ENCODE measurements at regions not wholly inside any gene's neighbourhood (a gene's known extent, or its start where the extent isn't known, plus 50 kb on each side); places are given as distances from the start of the nearest gene placed in this dataset.
A peak's percentile ranks its signal among the peaks of the same experiment; 100 is the strongest.

DNA sequence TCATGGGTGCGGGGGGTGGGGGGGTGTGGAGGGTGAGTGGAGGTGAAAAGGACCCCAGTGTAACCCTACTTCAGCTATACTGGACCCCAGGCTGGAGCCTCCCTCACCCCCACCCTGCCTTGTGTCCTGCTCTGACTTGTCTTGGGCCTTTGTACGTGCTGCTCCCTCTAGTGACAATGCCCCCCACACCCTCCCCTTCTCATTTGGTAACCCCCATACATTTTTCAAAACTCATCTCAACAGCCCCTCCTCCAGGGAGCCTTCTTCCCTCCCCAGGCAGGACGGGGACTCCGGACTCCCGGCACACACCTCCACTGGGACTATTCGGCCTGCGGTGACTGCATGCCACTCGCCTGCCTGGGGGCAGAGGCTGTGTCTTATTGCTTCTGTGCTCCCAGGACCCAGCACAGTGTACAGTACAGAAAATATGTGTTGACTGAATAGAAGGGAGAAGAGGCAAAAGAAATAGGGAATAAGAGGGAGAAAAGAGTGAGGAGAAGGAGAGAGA, 108.2 kb downstream of the VEGFA start (continued):
- TF ChIP-seq U2AF2 (optimal IDR thresholded peaks at IDR 0.05; ENCODE audit: low read depth, low read length) = no peak
- TF ChIP-seq, protein P1, sequence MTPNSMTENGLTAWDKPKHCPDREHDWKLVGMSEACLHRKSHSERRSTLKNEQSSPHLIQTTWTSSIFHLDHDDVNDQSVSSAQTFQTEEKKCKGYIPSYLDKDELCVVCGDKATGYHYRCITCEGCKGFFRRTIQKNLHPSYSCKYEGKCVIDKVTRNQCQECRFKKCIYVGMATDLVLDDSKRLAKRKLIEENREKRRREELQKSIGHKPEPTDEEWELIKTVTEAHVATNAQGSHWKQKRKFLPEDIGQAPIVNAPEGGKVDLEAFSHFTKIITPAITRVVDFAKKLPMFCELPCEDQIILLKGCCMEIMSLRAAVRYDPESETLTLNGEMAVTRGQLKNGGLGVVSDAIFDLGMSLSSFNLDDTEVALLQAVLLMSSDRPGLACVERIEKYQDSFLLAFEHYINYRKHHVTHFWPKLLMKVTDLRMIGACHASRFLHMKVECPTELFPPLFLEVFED (CRISPR knock-in tag; conservative IDR thresholded peaks at IDR 0.05) = no peak
- TF ChIP-seq RBM39 (optimal IDR thresholded peaks at IDR 0.05; ENCODE audit: low read depth, low read length) = no peak
- no peak for TF ChIP-seq ILK (tag; IDR thresholded peaks at IDR 0.05; ENCODE audit: borderline replicate concordance, low read depth)
- 0 out of 2 replicates have a peak, but pooled peaks have one; percentile 18 for TF ChIP-seq ZNF589 (CRISPR knock-in tag; IDR thresholded peaks at IDR 0.05; ENCODE audit: low read depth)
- TF ChIP-seq BHLHE40 (IDR thresholded peaks at IDR 0.05; ENCODE audit: low read length) = no peak
- TF ChIP-seq, protein P2, sequence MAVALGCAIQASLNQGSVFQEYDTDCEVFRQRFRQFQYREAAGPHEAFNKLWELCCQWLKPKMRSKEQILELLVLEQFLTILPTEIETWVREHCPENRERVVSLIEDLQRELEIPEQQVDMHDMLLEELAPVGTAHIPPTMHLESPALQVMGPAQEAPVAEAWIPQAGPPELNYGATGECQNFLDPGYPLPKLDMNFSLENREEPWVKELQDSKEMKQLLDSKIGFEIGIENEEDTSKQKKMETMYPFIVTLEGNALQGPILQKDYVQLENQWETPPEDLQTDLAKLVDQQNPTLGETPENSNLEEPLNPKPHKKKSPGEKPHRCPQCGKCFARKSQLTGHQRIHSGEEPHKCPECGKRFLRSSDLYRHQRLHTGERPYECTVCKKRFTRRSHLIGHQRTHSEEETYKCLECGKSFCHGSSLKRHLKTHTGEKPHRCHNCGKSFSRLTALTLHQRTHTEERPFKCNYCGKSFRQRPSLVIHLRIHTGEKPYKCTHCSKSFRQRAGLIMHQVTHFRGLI (CRISPR knock-in tag; IDR thresholded peaks at IDR 0.05) = no peak
- TF ChIP-seq ZNF785 (CRISPR knock-in tag; IDR thresholded peaks at IDR 0.05) = no peak
- no peak for TF ChIP-seq SPI1 (IDR thresholded peaks at IDR 0.05; ENCODE audit: borderline replicate concordance, low read depth, low read length)
- TF ChIP-seq, protein P3, sequence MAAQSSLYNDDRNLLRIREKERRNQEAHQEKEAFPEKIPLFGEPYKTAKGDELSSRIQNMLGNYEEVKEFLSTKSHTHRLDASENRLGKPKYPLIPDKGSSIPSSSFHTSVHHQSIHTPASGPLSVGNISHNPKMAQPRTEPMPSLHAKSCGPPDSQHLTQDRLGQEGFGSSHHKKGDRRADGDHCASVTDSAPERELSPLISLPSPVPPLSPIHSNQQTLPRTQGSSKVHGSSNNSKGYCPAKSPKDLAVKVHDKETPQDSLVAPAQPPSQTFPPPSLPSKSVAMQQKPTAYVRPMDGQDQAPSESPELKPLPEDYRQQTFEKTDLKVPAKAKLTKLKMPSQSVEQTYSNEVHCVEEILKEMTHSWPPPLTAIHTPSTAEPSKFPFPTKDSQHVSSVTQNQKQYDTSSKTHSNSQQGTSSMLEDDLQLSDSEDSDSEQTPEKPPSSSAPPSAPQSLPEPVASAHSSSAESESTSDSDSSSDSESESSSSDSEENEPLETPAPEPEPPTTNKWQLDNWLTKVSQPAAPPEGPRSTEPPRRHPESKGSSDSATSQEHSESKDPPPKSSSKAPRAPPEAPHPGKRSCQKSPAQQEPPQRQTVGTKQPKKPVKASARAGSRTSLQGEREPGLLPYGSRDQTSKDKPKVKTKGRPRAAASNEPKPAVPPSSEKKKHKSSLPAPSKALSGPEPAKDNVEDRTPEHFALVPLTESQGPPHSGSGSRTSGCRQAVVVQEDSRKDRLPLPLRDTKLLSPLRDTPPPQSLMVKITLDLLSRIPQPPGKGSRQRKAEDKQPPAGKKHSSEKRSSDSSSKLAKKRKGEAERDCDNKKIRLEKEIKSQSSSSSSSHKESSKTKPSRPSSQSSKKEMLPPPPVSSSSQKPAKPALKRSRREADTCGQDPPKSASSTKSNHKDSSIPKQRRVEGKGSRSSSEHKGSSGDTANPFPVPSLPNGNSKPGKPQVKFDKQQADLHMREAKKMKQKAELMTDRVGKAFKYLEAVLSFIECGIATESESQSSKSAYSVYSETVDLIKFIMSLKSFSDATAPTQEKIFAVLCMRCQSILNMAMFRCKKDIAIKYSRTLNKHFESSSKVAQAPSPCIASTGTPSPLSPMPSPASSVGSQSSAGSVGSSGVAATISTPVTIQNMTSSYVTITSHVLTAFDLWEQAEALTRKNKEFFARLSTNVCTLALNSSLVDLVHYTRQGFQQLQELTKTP (IDR thresholded peaks at IDR 0.05; ENCODE audit: low read depth in 1 of 2, partially characterized antibody in 2 of 2) = peak in 1 of 2 experiments; percentile 19
- 0 out of 2 replicates have a peak, but pooled peaks have one; percentile 33 for TF ChIP-seq ATF7 (IDR thresholded peaks at IDR 0.05)
- TF ChIP-seq ARID1B (IDR thresholded peaks at IDR 0.05) = peak; percentile 43; the same call in 1 of the 2 replicates
- TF ChIP-seq FOXK2 (conservative IDR thresholded peaks at IDR 0.05 in 1 of 2, IDR thresholded peaks at IDR 0.05 in 1 of 2; ENCODE audit: low read depth in 2 of 2) = no peak
- TF ChIP-seq TCF3 (CRISPR knock-in tag; IDR thresholded peaks at IDR 0.05) = no peak
- TF ChIP-seq MTA1 (IDR thresholded peaks at IDR 0.05; ENCODE audit: borderline replicate concordance) = 0 out of 2 replicates have a peak, but pooled peaks have one; percentile 53
- TF ChIP-seq, protein P4, sequence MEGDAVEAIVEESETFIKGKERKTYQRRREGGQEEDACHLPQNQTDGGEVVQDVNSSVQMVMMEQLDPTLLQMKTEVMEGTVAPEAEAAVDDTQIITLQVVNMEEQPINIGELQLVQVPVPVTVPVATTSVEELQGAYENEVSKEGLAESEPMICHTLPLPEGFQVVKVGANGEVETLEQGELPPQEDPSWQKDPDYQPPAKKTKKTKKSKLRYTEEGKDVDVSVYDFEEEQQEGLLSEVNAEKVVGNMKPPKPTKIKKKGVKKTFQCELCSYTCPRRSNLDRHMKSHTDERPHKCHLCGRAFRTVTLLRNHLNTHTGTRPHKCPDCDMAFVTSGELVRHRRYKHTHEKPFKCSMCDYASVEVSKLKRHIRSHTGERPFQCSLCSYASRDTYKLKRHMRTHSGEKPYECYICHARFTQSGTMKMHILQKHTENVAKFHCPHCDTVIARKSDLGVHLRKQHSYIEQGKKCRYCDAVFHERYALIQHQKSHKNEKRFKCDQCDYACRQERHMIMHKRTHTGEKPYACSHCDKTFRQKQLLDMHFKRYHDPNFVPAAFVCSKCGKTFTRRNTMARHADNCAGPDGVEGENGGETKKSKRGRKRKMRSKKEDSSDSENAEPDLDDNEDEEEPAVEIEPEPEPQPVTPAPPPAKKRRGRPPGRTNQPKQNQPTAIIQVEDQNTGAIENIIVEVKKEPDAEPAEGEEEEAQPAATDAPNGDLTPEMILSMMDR (IDR thresholded peaks at IDR 0.05 in 2 of 3, conservative IDR thresholded peaks at IDR 0.05 in 1 of 3; ENCODE audit: insufficient read depth in 2 of 3, low read depth in 1 of 3, low read length in 3 of 3) = 0 out of 6 replicates have a peak, but pooled peaks of 2 of the 3 experiments have one; percentile 8 to 15
- TF ChIP-seq EP300 (IDR thresholded peaks at IDR 0.05; ENCODE audit: low read length) = peak; percentile 2; the same call in 1 of the 2 replicates
- TF ChIP-seq TAL1 (IDR thresholded peaks at IDR 0.05) = no peak
- no peak for TF ChIP-seq GATA2 (CRISPR knock-in tag; IDR thresholded peaks at IDR 0.05)
- TF ChIP-seq ESRRA (IDR thresholded peaks at IDR 0.05; ENCODE audit: borderline replicate concordance, low read depth) = 0 out of 2 replicates have a peak, but pooled peaks have one; percentile 1

All from K562 (cell line).